Right renal cortex interstitium (tissue), 3 donors: ENCODE measurements at regions not wholly inside any gene's neighbourhood (a gene's known extent, or its start where the extent isn't known, plus 50 kb on each side); places are given as distances from the start of the nearest gene placed in this dataset.

ENCODE experiments used
- DNase-seq, 3 donors: peaks; one replicate each; pipeline ENCODE4 v3.0.0-alpha.2; 2013; ENCODE audit warnings: low read depth in 3 of 3, low spot score in 2 of 3

DNA sequence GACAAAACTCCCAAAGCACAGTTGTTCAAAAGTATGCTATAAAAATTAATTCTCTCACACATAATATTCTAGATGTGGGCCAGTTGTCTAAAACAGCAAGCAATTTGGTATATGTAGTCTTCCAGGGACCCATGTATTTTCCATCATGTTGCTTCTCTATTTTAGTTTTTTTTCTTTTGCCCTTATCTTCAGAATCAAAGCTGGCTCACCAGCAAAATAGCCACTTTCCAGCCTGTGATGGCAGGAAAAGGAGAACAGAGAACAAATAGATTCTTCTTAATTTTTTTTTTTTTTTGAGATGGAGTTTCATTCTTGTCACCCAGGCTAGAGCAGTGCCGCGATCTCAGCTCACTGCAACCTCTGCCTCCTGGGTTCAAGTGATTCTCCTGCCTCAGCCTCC is 680.8 kb upstream of the TENM3 start:
- no peak for DNase-seq

- DNase-seq, result no peak
These were observed 678.6 kb upstream of the TENM3 start for GRCh38 chr4:181564625-181565024.

GRCh38 chr4:181566490-181566889 is 676.7 kb upstream of the TENM3 start:
- peak; percentile 32 to 40 (median 38) for DNase-seq

- peak in 1 of 3 donors; percentile 10 for DNase-seq
These were observed 673.6 kb upstream of the TENM3 start for GRCh38 chr4:181569553-181569952.

- DNase-seq, result no peak
These were observed 664.3 kb upstream of the TENM3 start for GRCh38 chr4:181578911-181579310.

- DNase-seq, result no peak
These were observed 663.7 kb upstream of the TENM3 start for GRCh38 chr4:181579486-181579885.

DNA sequence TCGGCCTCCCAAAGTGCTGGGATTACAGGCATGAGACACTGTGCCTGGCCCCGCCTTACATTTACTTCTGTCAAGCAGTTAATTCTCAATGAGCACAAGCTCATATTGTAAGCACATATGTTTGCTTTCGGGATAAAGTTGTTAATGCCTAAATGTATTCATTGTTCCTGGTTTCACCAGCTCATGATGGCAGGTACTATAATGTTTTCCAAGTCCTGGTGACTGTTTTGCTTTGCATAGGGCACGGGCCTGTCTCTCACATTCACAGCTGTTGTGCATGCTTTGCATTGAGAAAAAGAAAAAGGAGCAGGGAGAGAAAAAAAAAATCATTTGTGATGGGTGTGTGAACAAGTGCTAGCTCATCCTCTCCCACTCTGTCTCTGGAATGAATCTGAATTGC is 661.2 kb upstream of the TENM3 start:
- no peak for DNase-seq

DNA sequence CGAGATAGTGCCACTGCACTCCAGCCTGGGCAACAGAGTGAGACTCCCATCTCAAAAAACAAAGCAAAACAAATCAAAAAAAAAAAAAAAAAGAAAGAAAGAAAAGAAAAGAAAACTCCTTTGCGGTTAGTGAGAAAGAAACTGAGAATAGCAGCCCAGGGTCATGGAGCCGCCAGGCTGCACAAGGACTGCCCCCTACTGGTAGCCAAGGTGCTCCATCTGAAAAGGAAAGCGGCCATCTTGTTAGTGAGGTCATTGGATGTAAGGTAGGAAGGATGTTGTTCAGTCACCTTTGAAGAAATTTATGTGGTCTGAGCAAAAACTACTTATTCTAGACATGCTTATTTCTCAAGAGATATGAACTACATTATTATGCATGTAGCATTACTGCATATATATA is 660.6 kb upstream of the TENM3 start:
- DNase-seq, result no peak

GRCh38 chr4:181588733-181589302 is 654.4 kb upstream of the TENM3 start:
- no peak for DNase-seq

- DNase-seq, result no peak
These were observed 650.9 kb upstream of the TENM3 start for GRCh38 chr4:181592221-181592745.

GRCh38 chr4:181593703-181594102 is 649.5 kb upstream of the TENM3 start:
- DNase-seq, result no peak

GRCh38 chr4:181594188-181594587 is 649.0 kb upstream of the TENM3 start:
- DNase-seq, result no peak

DNA sequence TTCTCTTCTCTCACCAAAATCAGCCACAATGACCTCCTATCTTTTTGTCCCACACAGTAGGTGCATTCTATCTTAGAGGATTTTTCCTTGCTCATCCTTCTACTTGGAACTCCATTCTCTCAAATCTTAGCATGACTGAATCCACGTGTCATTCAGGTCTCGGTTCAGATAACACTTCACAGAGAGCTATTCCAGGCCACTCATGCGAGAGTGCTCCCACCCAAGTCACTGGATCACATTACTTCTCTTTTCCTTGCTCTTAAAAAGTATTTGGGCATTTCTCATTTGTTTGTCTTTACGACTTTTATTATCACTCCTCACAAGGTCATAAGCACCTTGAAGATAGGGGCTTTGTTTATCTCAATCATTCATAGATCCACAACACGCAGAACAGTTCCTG is 647.5 kb upstream of the TENM3 start:
- DNase-seq, result peak in 2 of 3 donors; percentile 10 to 35

DNA sequence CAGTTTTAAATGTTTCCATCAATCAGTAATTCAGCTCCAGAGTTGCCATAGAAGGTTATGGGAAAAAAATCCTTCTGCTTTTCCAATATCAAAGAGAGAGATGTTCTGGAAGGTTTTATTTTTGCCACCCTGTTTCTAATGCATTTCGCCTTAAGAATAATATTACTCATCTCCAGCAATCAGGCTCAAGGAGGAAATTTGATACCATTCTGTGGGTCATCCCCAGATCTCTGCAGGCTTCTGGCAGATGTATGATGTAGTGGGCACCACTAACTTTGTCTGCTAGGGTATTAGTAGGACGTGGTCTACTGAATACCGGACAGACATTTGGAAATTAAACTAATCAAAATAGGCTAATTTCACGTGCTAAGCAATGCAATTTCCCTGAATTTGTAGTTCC is 645.4 kb upstream of the TENM3 start:
- no peak for DNase-seq

DNA sequence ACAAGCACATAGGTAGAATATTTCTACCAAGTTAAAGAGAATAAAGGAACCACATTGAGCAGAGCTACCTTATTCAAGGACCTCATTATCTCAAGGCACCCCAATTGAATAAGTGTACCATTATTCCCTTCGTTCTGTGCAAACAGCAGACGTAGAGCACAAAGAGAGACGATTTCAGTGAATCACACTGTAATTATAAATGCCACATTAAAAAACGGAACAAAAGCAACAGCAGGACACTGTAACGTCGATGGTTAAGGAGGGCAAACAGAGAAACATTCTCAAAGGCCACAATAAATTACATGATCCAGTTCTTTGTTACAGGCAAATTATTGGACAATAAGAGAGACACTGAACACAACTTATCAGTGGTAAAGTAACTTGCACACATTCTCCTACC is 644.1 kb upstream of the TENM3 start:
- no peak for DNase-seq

- DNase-seq, result no peak
These were observed 642.1 kb upstream of the TENM3 start for GRCh38 chr4:181601103-181601502.

- no peak for DNase-seq
These were observed 638.7 kb upstream of the TENM3 start for GRCh38 chr4:181604546-181604945.

GRCh38 chr4:181606300-181606699 is 636.9 kb upstream of the TENM3 start:
- DNase-seq, result no peak

DNA sequence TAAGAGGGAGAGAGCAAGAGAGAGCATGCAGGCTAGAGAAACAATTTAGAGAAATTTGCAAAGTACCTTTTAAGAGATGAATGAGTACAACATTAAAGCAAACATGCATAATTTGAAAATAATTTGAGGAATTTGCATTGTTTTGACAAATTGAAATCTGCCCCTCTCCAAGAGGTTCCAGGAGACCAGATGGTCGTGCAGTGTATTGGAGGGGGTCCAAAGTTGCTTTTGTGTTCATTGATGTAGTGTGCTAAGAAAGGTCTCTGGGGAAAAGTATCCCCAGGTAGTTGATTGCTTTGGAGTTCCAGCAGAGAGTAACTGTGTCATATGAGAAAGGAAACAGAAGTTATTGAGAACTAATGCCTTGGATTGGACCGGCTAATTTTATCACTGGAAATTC is 635.0 kb upstream of the TENM3 start:
- no peak for DNase-seq

DNA sequence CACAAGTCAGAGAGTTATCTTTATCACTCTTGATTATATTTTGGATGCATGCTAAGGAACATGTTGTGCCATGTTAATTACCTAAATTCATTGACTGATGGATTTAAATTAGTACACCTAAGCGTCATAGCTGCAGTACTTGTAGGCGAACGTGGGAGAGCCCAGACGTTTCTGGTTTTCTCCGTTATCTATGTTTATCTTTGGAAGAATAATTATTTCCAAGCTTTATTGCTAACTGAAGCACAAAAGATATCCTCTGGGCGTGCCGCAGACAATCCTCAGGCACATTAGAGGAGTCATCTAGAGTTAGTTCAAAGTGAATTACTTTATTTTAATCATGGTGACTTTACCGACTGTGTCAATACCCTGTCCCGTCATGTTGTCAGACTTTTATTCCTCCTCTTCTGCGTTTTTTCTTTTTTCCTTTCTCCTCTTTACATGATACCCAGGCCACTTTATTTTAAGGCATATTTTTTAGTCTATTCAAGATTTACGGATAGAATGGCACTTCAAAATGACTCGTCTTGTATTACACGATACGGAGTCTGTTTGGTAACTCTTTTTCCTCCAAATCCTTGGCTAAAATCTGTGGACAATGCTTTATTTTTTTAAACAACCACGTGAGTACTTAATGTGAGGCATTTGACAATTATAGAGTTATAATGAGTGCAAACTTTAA is 632.0 kb upstream of the TENM3 start:
- DNase-seq, result no peak

DNA sequence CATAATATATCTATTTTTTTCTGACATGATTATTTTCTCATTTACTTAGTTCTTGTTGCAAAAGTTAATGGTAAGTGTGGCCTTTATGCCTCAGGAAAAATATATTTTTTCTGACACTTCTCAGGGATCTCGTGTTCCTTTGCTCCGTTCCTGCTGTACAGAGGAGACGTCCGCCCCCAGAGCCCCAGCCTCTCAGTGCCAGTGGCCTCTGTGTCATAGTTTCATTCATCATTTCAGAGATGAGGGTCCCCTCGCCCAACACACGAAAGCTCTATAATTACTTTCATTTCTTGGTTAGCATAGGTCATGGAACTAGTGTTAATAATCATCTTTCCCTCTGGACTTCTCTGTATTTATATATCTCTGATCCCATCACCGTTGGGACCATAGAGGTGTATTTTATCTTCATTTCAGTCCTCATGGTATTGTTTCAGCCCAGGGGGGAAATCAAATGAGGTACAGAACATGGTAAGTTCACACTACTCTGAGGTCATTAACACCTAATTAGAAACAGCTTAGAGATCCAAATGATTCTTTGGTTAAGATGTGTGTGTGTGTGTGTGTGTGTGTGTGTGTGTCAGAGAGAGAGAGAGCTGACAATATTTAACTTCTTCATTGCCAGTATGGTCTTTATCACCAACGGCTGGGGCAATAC is 631.1 kb upstream of the TENM3 start:
- no peak for DNase-seq

GRCh38 chr4:181613200-181613599 is 630.0 kb upstream of the TENM3 start:
- DNase-seq, result no peak
